ENCODE measurements at regions not wholly inside any gene's neighbourhood (a gene's known extent, or its start where the extent isn't known, plus 50 kb on each side); places are given as distances from the start of the nearest gene placed in this dataset.

GRCh38 chr2:18151237-18151636 lies 272.8 kb downstream of the KCNS3 start:
- intact Hi-C loops (cut with micrococcal nuclease): no loop called here

- intact Hi-C loops (cut with micrococcal nuclease): loop anchor here (1.0 kb wide), 3 partner anchors 298 to 503 kb away; no protein-coding TSS in a partner anchor
These were observed 271.3 kb downstream of the KCNS3 start for GRCh38 chr2:18149660-18150246.

- intact Hi-C loops (cut with micrococcal nuclease): no loop called here
These were observed 258.5 kb downstream of the KCNS3 start for GRCh38 chr2:18136881-18137475.

GRCh38 chr2:18133310-18133709 lies 254.8 kb downstream of the KCNS3 start:
- intact Hi-C loops (cut with micrococcal nuclease): no loop called here

- intact Hi-C loops (cut with micrococcal nuclease): no loop called here
These were observed 254.2 kb downstream of the KCNS3 start for GRCh38 chr2:18132697-18133096.

- intact Hi-C loops (cut with micrococcal nuclease): no loop called here
These were observed 253.3 kb downstream of the KCNS3 start for GRCh38 chr2:18131761-18132160.

GRCh38 chr2:18129348-18129747 lies 250.9 kb downstream of the KCNS3 start:
- intact Hi-C loops (cut with micrococcal nuclease): no loop called here

GRCh38 chr2:18125303-18125702 lies 246.8 kb downstream of the KCNS3 start:
- intact Hi-C loops (cut with micrococcal nuclease): no loop called here

GRCh38 chr2:18124116-18124835 lies 245.8 kb downstream of the KCNS3 start:
- intact Hi-C loops (cut with micrococcal nuclease): no loop called here

- intact Hi-C loops (cut with micrococcal nuclease): no loop called here
These were observed 245.1 kb downstream of the KCNS3 start for GRCh38 chr2:18123577-18123976.

GRCh38 chr2:18123211-18123570 lies 244.7 kb downstream of the KCNS3 start:
- intact Hi-C loops (cut with micrococcal nuclease): no loop called here

- intact Hi-C loops (cut with micrococcal nuclease): no loop called here
These were observed 244.2 kb downstream of the KCNS3 start for GRCh38 chr2:18122544-18123210.

- intact Hi-C loops (cut with micrococcal nuclease): no loop called here
These were observed 241.4 kb downstream of the KCNS3 start for GRCh38 chr2:18119883-18120282.

- intact Hi-C loops (cut with micrococcal nuclease): no loop called here
These were observed 240.2 kb downstream of the KCNS3 start for GRCh38 chr2:18118703-18119102.

GRCh38 chr2:18117592-18117991 lies 239.1 kb downstream of the KCNS3 start:
- intact Hi-C loops (cut with micrococcal nuclease): no loop called here

- intact Hi-C loops (cut with micrococcal nuclease): no loop called here
These were observed 231.8 kb downstream of the KCNS3 start for GRCh38 chr2:18110222-18110621.

GRCh38 chr2:18106841-18107240 lies 228.4 kb downstream of the KCNS3 start:
- intact Hi-C loops (cut with micrococcal nuclease): no loop called here

- intact Hi-C loops (cut with micrococcal nuclease): no loop called here
These were observed 227.5 kb downstream of the KCNS3 start for GRCh38 chr2:18105929-18106328.

GRCh38 chr2:18104595-18105224 lies 226.2 kb downstream of the KCNS3 start:
- intact Hi-C loops (cut with micrococcal nuclease): no loop called here

- intact Hi-C loops (cut with micrococcal nuclease): no loop called here
These were observed 218.5 kb downstream of the KCNS3 start for GRCh38 chr2:18096836-18097405.

- intact Hi-C loops (cut with micrococcal nuclease): no loop called here
These were observed 215.8 kb downstream of the KCNS3 start for GRCh38 chr2:18094277-18094676.

Measured in T-helper 1 cell treated with Interleukin-12 subunit alpha and Interleukin-12 subunit beta and Interleukin-4 antibody, amounts not matched to agents 30 ng/mL and 1 ng/mL, for 36 hours (primary cell).